ENCODE measurements at regions not wholly inside any gene's neighbourhood (a gene's known extent, or its start where the extent isn't known, plus 50 kb on each side); places are given as distances from the start of the nearest gene placed in this dataset.

- peak overlapping the region in 1 of 5 donors; percentile 56 for H3K9ac ChIP-seq (ENCODE audit: low read length in 5 of 5)
- peaks cover 4 to 8% (median 8%) of the 10 kb centered on the region in 5 donors for H3K27me3 ChIP-seq (ENCODE audit: control insufficient read depth in 5 of 5, insufficient read depth in 4 of 5, low read length in 5 of 5)
- H3K4me1 ChIP-seq (ENCODE audit: control insufficient read depth in 5 of 5, insufficient read depth in 5 of 5, low read length in 5 of 5) = peaks cover 0 to 21% (median 17%) of the 10 kb centered on the region in 5 donors
- H3K27ac ChIP-seq (ENCODE audit: low read depth, low read length) = no peak overlapping the region
- H3K36me3 ChIP-seq (ENCODE audit: control insufficient read depth in 5 of 5, insufficient read depth in 5 of 5, low read length in 5 of 5) = no peaks in the 10 kb centered on the region
- peak overlapping the region; percentile 59 to 82 (median 68) for H3K4me3 ChIP-seq (ENCODE audit: low read depth in 1 of 5, low read length in 5 of 5)
- H3K9me3 ChIP-seq (ENCODE audit: control insufficient read depth in 5 of 5, low read length in 5 of 5) = no peaks in the 10 kb centered on the region
Observed at GRCh38 chrX:134171661-134172587, 65.1 kb upstream of the CCDC160 start.

GRCh38 chrX:134172588-134173259 is 64.3 kb upstream of the CCDC160 start:
- Histone ChIP-seq H3K27ac (ENCODE audit: low read depth, low read length) (no peak overlapping the region), H3K27me3 (ENCODE audit: control insufficient read depth in 5 of 5, insufficient read depth in 4 of 5, low read length in 5 of 5) (peaks cover 4 to 8% (median 5%) of the 10 kb centered on the region in 5 donors), H3K4me1 (ENCODE audit: control insufficient read depth in 5 of 5, insufficient read depth in 5 of 5, low read length in 5 of 5) (peaks cover 0 to 21% (median 17%) of the 10 kb centered on the region in 5 donors), H3K9ac (ENCODE audit: low read length in 5 of 5) (peak overlapping the region in 3 of 5 donors; percentile 56 to 76 (median 56)), H3K9me3 (ENCODE audit: control insufficient read depth in 5 of 5, low read length in 5 of 5) (no peaks in the 10 kb centered on the region), H3K36me3 (ENCODE audit: control insufficient read depth in 5 of 5, insufficient read depth in 5 of 5, low read length in 5 of 5) (no peaks in the 10 kb centered on the region), H3K4me3 (ENCODE audit: low read depth in 1 of 5, low read length in 5 of 5) (peak overlapping the region; percentile 67 to 82 (median 72))

GRCh38 chrX:134173541-134174272 is 63.3 kb upstream of the CCDC160 start:
- peak overlapping the region in 1 of 5 donors; percentile 14 for H3K9ac ChIP-seq (ENCODE audit: low read length in 5 of 5)

GRCh38 chrX:134174273-134174660 is 62.7 kb upstream of the CCDC160 start:
- peaks cover 0 to 21% (median 17%) of the 10 kb centered on the region in 5 donors for H3K4me1 ChIP-seq (ENCODE audit: control insufficient read depth in 5 of 5, insufficient read depth in 5 of 5, low read length in 5 of 5)
- peaks cover 4 to 8% (median 5%) of the 10 kb centered on the region in 5 donors for H3K27me3 ChIP-seq (ENCODE audit: control insufficient read depth in 5 of 5, insufficient read depth in 4 of 5, low read length in 5 of 5)
- no peak overlapping the region for H3K9ac ChIP-seq (ENCODE audit: low read length in 5 of 5)
- no peaks in the 10 kb centered on the region for H3K9me3 ChIP-seq (ENCODE audit: control insufficient read depth in 5 of 5, low read length in 5 of 5)
- no peak overlapping the region for H3K27ac ChIP-seq (ENCODE audit: low read depth, low read length)
- H3K4me3 ChIP-seq (ENCODE audit: low read depth in 1 of 5, low read length in 5 of 5) = peak overlapping the region in 2 of 5 donors; percentile 67 to 72
- H3K36me3 ChIP-seq (ENCODE audit: control insufficient read depth in 5 of 5, insufficient read depth in 5 of 5, low read length in 5 of 5) = no peaks in the 10 kb centered on the region

More at GRCh38 chrX:134173541-134174272, 63.3 kb upstream of the CCDC160 start:
- peak overlapping the region; percentile 10 to 82 (median 68) for H3K4me3 ChIP-seq (ENCODE audit: low read depth in 1 of 5, low read length in 5 of 5)
- peaks cover 0 to 21% (median 17%) of the 10 kb centered on the region in 5 donors for H3K4me1 ChIP-seq (ENCODE audit: control insufficient read depth in 5 of 5, insufficient read depth in 5 of 5, low read length in 5 of 5)
- no peaks in the 10 kb centered on the region for H3K9me3 ChIP-seq (ENCODE audit: control insufficient read depth in 5 of 5, low read length in 5 of 5)
- peaks cover 4 to 8% (median 5%) of the 10 kb centered on the region in 5 donors for H3K27me3 ChIP-seq (ENCODE audit: control insufficient read depth in 5 of 5, insufficient read depth in 4 of 5, low read length in 5 of 5)
- no peaks in the 10 kb centered on the region for H3K36me3 ChIP-seq (ENCODE audit: control insufficient read depth in 5 of 5, insufficient read depth in 5 of 5, low read length in 5 of 5)
- H3K27ac ChIP-seq (ENCODE audit: low read depth, low read length) = no peak overlapping the region

GRCh38 chrX:134174859-134175258 is 62.1 kb upstream of the CCDC160 start:
- H3K9me3 ChIP-seq (ENCODE audit: control insufficient read depth in 5 of 5, low read length in 5 of 5) = no peaks in the 10 kb centered on the region
- H3K4me1 ChIP-seq (ENCODE audit: control insufficient read depth in 5 of 5, insufficient read depth in 5 of 5, low read length in 5 of 5) = peaks cover 0 to 21% (median 17%) of the 10 kb centered on the region in 5 donors
- H3K4me3 ChIP-seq (ENCODE audit: low read depth in 1 of 5, low read length in 5 of 5) = no peak overlapping the region
- no peaks in the 10 kb centered on the region for H3K36me3 ChIP-seq (ENCODE audit: control insufficient read depth in 5 of 5, insufficient read depth in 5 of 5, low read length in 5 of 5)
- H3K9ac ChIP-seq (ENCODE audit: low read length in 5 of 5) = no peak overlapping the region
- H3K27ac ChIP-seq (ENCODE audit: low read depth, low read length) = no peak overlapping the region
- H3K27me3 ChIP-seq (ENCODE audit: control insufficient read depth in 5 of 5, insufficient read depth in 4 of 5, low read length in 5 of 5) = peaks cover 4 to 8% (median 5%) of the 10 kb centered on the region in 5 donors

- Histone ChIP-seq H3K27me3 (ENCODE audit: control insufficient read depth in 5 of 5, insufficient read depth in 4 of 5, low read length in 5 of 5) (peaks cover 5 to 10% (median 8%) of the 10 kb centered on the region in 5 donors), H3K9ac (ENCODE audit: low read length in 5 of 5) (no peak overlapping the region), H3K4me1 (ENCODE audit: control insufficient read depth in 5 of 5, insufficient read depth in 5 of 5, low read length in 5 of 5) (peaks cover 0 to 14% (median 8%) of the 10 kb centered on the region in 5 donors), H3K27ac (ENCODE audit: low read depth, low read length) (no peak overlapping the region), H3K9me3 (ENCODE audit: control insufficient read depth in 5 of 5, low read length in 5 of 5) (no peaks in the 10 kb centered on the region), H3K4me3 (ENCODE audit: low read depth in 1 of 5, low read length in 5 of 5) (no peak overlapping the region), H3K36me3 (ENCODE audit: control insufficient read depth in 5 of 5, insufficient read depth in 5 of 5, low read length in 5 of 5) (no peaks in the 10 kb centered on the region)
Observed at GRCh38 chrX:134177527-134177926, 59.5 kb upstream of the CCDC160 start.

- no peak overlapping the region for H3K9ac ChIP-seq (ENCODE audit: low read length in 5 of 5)
- peaks cover 3 to 10% (median 5%) of the 10 kb centered on the region in 5 donors for H3K27me3 ChIP-seq (ENCODE audit: control insufficient read depth in 5 of 5, insufficient read depth in 4 of 5, low read length in 5 of 5)
- H3K4me3 ChIP-seq (ENCODE audit: low read depth in 1 of 5, low read length in 5 of 5) = no peak overlapping the region
- no peak overlapping the region for H3K27ac ChIP-seq (ENCODE audit: low read depth, low read length)
- H3K4me1 ChIP-seq (ENCODE audit: control insufficient read depth in 5 of 5, insufficient read depth in 5 of 5, low read length in 5 of 5) = no peaks in the 10 kb centered on the region
- H3K36me3 ChIP-seq (ENCODE audit: control insufficient read depth in 5 of 5, insufficient read depth in 5 of 5, low read length in 5 of 5) = no peaks in the 10 kb centered on the region
- no peaks in the 10 kb centered on the region for H3K9me3 ChIP-seq (ENCODE audit: control insufficient read depth in 5 of 5, low read length in 5 of 5)
Observed at GRCh38 chrX:134180601-134181274, 56.2 kb upstream of the CCDC160 start.

- H3K4me1 ChIP-seq (ENCODE audit: control insufficient read depth in 5 of 5, insufficient read depth in 5 of 5, low read length in 5 of 5) = no peaks in the 10 kb centered on the region
- H3K9ac ChIP-seq (ENCODE audit: low read length in 5 of 5) = no peak overlapping the region
- H3K36me3 ChIP-seq (ENCODE audit: control insufficient read depth in 5 of 5, insufficient read depth in 5 of 5, low read length in 5 of 5) = no peaks in the 10 kb centered on the region
- no peak overlapping the region for H3K27ac ChIP-seq (ENCODE audit: low read depth, low read length)
- H3K4me3 ChIP-seq (ENCODE audit: low read depth in 1 of 5, low read length in 5 of 5) = no peak overlapping the region
- H3K9me3 ChIP-seq (ENCODE audit: control insufficient read depth in 5 of 5, low read length in 5 of 5) = no peaks in the 10 kb centered on the region
- H3K27me3 ChIP-seq (ENCODE audit: control insufficient read depth in 5 of 5, insufficient read depth in 4 of 5, low read length in 5 of 5) = peaks cover 3 to 11% (median 5%) of the 10 kb centered on the region in 5 donors
Observed at GRCh38 chrX:134181275-134181660, 55.7 kb upstream of the CCDC160 start.

GRCh38 chrX:134183665-134184064 is 53.3 kb upstream of the CCDC160 start:
- no peaks in the 10 kb centered on the region for H3K9me3 ChIP-seq (ENCODE audit: control insufficient read depth in 5 of 5, low read length in 5 of 5)
- H3K4me1 ChIP-seq (ENCODE audit: control insufficient read depth in 5 of 5, insufficient read depth in 5 of 5, low read length in 5 of 5) = no peaks in the 10 kb centered on the region
- peaks cover 3 to 11% (median 5%) of the 10 kb centered on the region in 5 donors for H3K27me3 ChIP-seq (ENCODE audit: control insufficient read depth in 5 of 5, insufficient read depth in 4 of 5, low read length in 5 of 5)
- no peak overlapping the region for H3K4me3 ChIP-seq (ENCODE audit: low read depth in 1 of 5, low read length in 5 of 5)
- H3K36me3 ChIP-seq (ENCODE audit: control insufficient read depth in 5 of 5, insufficient read depth in 5 of 5, low read length in 5 of 5) = no peaks in the 10 kb centered on the region
- H3K27ac ChIP-seq (ENCODE audit: low read depth, low read length) = no peak overlapping the region
- H3K9ac ChIP-seq (ENCODE audit: low read length in 5 of 5) = no peak overlapping the region

All from subcutaneous abdominal adipose tissue (tissue), 5 donors.